DND-41 (cell line): ENCODE measurements at regions not wholly inside any gene's neighbourhood (a gene's known extent, or its start where the extent isn't known, plus 50 kb on each side); places are given as distances from the start of the nearest gene placed in this dataset.

Source experiments
- EZH2 ChIP-seq: IDR thresholded peaks from 3 replicates; pipeline ENCODE4 v1.6.1; 2012; ENCODE audit warnings: borderline replicate concordance, low read depth, mild to moderate bottlenecking, moderate library complexity, low read length, inconsistent platforms; ENCODE audit not compliant: severe bottlenecking
- TF ChIP-seq, protein P1 (sequence below): IDR thresholded peaks from 2 replicates; pipeline ENCODE4 v1.5.1; 2012; ENCODE audit warnings: borderline replicate concordance, low read length, moderate library complexity, mild to moderate bottlenecking; ENCODE audit not compliant: poor library complexity, severe bottlenecking; ENCODE audit errors: extremely low read depth

DNA sequence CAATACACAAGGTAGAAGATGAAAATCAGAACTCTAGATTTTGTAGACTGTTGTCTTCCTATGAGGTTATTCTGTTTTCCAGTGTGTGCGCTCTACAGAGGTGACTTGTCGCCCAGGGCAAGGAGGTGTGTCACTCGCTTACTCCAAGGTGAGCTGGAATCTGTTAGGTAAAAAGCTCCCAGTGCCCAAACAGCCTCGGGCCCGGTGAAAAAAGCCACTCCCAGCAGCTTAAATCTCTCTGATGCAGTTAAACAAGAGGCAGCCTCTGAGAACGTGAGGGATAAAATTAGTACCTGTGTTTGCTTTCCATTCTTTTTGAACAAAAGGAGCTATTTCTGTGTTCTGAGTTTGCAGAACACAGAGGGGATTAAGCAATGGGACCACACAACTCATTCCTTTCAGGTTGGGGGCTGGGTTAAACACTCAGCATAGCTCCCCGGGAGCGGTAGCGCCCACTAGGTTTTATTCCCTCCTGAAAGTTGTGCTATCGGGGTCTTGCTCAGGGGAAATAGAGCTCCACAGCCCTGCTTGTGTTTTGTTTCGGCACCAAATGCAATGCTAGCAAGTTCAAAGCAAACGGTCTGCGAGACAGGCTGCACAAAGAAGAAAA lies 181.2 kb downstream of the FOXA2 start:
- TF ChIP-seq, protein P1, sequence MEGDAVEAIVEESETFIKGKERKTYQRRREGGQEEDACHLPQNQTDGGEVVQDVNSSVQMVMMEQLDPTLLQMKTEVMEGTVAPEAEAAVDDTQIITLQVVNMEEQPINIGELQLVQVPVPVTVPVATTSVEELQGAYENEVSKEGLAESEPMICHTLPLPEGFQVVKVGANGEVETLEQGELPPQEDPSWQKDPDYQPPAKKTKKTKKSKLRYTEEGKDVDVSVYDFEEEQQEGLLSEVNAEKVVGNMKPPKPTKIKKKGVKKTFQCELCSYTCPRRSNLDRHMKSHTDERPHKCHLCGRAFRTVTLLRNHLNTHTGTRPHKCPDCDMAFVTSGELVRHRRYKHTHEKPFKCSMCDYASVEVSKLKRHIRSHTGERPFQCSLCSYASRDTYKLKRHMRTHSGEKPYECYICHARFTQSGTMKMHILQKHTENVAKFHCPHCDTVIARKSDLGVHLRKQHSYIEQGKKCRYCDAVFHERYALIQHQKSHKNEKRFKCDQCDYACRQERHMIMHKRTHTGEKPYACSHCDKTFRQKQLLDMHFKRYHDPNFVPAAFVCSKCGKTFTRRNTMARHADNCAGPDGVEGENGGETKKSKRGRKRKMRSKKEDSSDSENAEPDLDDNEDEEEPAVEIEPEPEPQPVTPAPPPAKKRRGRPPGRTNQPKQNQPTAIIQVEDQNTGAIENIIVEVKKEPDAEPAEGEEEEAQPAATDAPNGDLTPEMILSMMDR, result no peak
- TF ChIP-seq EZH2, result no peak
